ENCODE measurements at regions not wholly inside any gene's neighbourhood (a gene's known extent, or its start where the extent isn't known, plus 50 kb on each side); places are given as distances from the start of the nearest gene placed in this dataset.

- TF ChIP-seq YY1 (IDR thresholded peaks at IDR 0.05; ENCODE audit: low read depth) (no peak), NFIC (IDR thresholded peaks at IDR 0.05) (no peak), REST (IDR thresholded peaks at IDR 0.05; ENCODE audit: low read depth) (no peak), CREB1 (IDR thresholded peaks at IDR 0.05; ENCODE audit: low read depth) (no peak)
Measured at GRCh38 chr18:50460062-50460461, 85.2 kb downstream of the SKA1 start.

GRCh38 chr18:50460716-50461115 lies 85.9 kb downstream of the SKA1 start:
- no peak for TF ChIP-seq EGR1 (IDR thresholded peaks at IDR 0.05)
- TF ChIP-seq YY1 (IDR thresholded peaks at IDR 0.05; ENCODE audit: low read depth): no peak
- TF ChIP-seq TAF1 (IDR thresholded peaks at IDR 0.05; ENCODE audit: low read depth): no peak
- TF ChIP-seq ZBTB7A (IDR thresholded peaks at IDR 0.05; ENCODE audit: low read depth): no peak
- TF ChIP-seq FOXM1 (IDR thresholded peaks at IDR 0.05; ENCODE audit: borderline replicate concordance, low read depth): no peak

GRCh38 chr18:50461251-50461650 lies 86.4 kb downstream of the SKA1 start:
- TF ChIP-seq CREB1 (IDR thresholded peaks at IDR 0.05; ENCODE audit: low read depth) (no peak), NFIC (IDR thresholded peaks at IDR 0.05) (no peak), TEAD4 (IDR thresholded peaks at IDR 0.05) (no peak), EP300 (IDR thresholded peaks at IDR 0.05; ENCODE audit: borderline replicate concordance) (no peak), CEBPB (IDR thresholded peaks at IDR 0.05) (no peak), EGR1 (IDR thresholded peaks at IDR 0.05) (no peak), YY1 (IDR thresholded peaks at IDR 0.05; ENCODE audit: low read depth) (no peak)

GRCh38 chr18:50465211-50466153 lies 90.6 kb downstream of the SKA1 start:
- no peak for TF ChIP-seq REST (IDR thresholded peaks at IDR 0.05; ENCODE audit: low read depth)
- TF ChIP-seq RAD21 (IDR thresholded peaks at IDR 0.05; ENCODE audit: low read depth): no peak

- no peak for TF ChIP-seq CREB1 (IDR thresholded peaks at IDR 0.05; ENCODE audit: low read depth)
- no peak for TF ChIP-seq RAD21 (IDR thresholded peaks at IDR 0.05; ENCODE audit: low read depth)
- no peak for TF ChIP-seq TAF1 (IDR thresholded peaks at IDR 0.05; ENCODE audit: low read depth)
- TF ChIP-seq NFIC (IDR thresholded peaks at IDR 0.05): no peak
- no peak for TF ChIP-seq ZBTB7A (IDR thresholded peaks at IDR 0.05; ENCODE audit: low read depth)
- no peak for TF ChIP-seq TEAD4 (IDR thresholded peaks at IDR 0.05)
- no peak for TF ChIP-seq EP300 (IDR thresholded peaks at IDR 0.05; ENCODE audit: borderline replicate concordance)
- no peak for TF ChIP-seq TCF12 (IDR thresholded peaks at IDR 0.05; ENCODE audit: low read depth)
- no peak for TF ChIP-seq YY1 (IDR thresholded peaks at IDR 0.05; ENCODE audit: low read depth)
- no peak for TF ChIP-seq FOXM1 (IDR thresholded peaks at IDR 0.05; ENCODE audit: borderline replicate concordance, low read depth)
- TF ChIP-seq MAX (IDR thresholded peaks at IDR 0.05): no peak
- TF ChIP-seq CEBPB (IDR thresholded peaks at IDR 0.05): no peak
- TF ChIP-seq REST (IDR thresholded peaks at IDR 0.05; ENCODE audit: low read depth): no peak
- no peak for TF ChIP-seq EGR1 (IDR thresholded peaks at IDR 0.05)
- TF ChIP-seq USF1 (IDR thresholded peaks at IDR 0.05): no peak
Measured at GRCh38 chr18:50466634-50467033, 91.8 kb downstream of the SKA1 start.
